H1 (cell line): ENCODE measurements at regions not wholly inside any gene's neighbourhood (a gene's known extent, or its start where the extent isn't known, plus 50 kb on each side); places are given as distances from the start of the nearest gene placed in this dataset.

Experiments used
- CTCF ChIA-PET: fragments of 300-600 bp; sonication (Branson Sonifier 250); formaldehyde crosslinking; loops from one replicate; lab custom pipeline; 2021; ENCODE audit not compliant: partially characterized antibody; lab: Charles Lee
- POLR2A ChIA-PET: fragments of 300-600 bp; sonication (Branson Sonifier 250); formaldehyde crosslinking; loops from one replicate; lab custom pipeline; 2021; ENCODE audit warnings: inconsistent platforms; ENCODE audit not compliant: partially characterized antibody; lab: Charles Lee
- DNase-seq, 2 experiments: peaks; one replicate each; pipeline versions ENCODE4 v3.0.0 to v3.0.0-alpha.2; 2010 to 2022; ENCODE audit warnings: low spot score in 2 of 2, low read depth in 1 of 2, mixed read lengths in 1 of 2
- FAIRE-seq: peaks from 2 replicates; lab custom pipeline; 2011; peaks lifted over from hg19 to GRCh38; lab: Jason Lieb, UNC
- H2AFZ ChIP-seq: 2 replicates; pipeline ENCODE4 v1.8.1; 2012; ENCODE audit warnings: low read length, inconsistent platforms
- H2AK5ac ChIP-seq: 2 replicates; pipeline ENCODE4 v1.6.1; 2013; ENCODE audit warnings: low read depth, low read length
- H2BK120ac ChIP-seq: replicated peaks from 2 replicates; pipeline ENCODE3; 2013; ENCODE audit warnings: low read depth, low read length, inconsistent platforms
- H2BK12ac ChIP-seq: 2 replicates; pipeline ENCODE4 v1.6.1; 2013; ENCODE audit warnings: low read depth, low read length
- H2BK15ac ChIP-seq: 2 replicates; pipeline ENCODE4 v1.6.1; 2013; ENCODE audit warnings: low read length
- H2BK20ac ChIP-seq: 2 replicates; pipeline ENCODE4 v1.6.1; 2013; ENCODE audit warnings: low read length
- H2BK5ac ChIP-seq: 2 replicates; pipeline ENCODE4 v1.6.1; 2013; ENCODE audit warnings: low read depth, low read length
- H3K14ac ChIP-seq: 2 replicates; pipeline ENCODE4 v1.6.1; 2013; ENCODE audit warnings: inconsistent platforms; ENCODE audit not compliant: insufficient read length
- H3K18ac ChIP-seq: 2 replicates; pipeline ENCODE4 v1.6.1; 2013; ENCODE audit warnings: low read length; ENCODE audit errors: extremely low read depth
- H3K23ac ChIP-seq: 2 replicates; pipeline ENCODE4 v1.6.1; 2013; ENCODE audit warnings: inconsistent platforms; ENCODE audit not compliant: insufficient read length
- H3K23me2 ChIP-seq: 2 replicates; pipeline ENCODE4 v1.6.1; 2013; ENCODE audit warnings: low read depth, low read length
- H3K27ac ChIP-seq: 2 replicates; pipeline ENCODE4 v1.6.1; 2011; ENCODE audit warnings: low read depth, low read length, inconsistent platforms
- H3K27me3 ChIP-seq, 4 experiments: replicated peaks in 1 of 4; 1 replicate in 1 of 4; 2 replicates in 3 of 4; pipeline versions ENCODE4 v1.6.1 to v1.8.1; 2011 to 2013; ENCODE audit warnings: low read length in 3 of 4, mild to moderate bottlenecking in 3 of 4, inconsistent platforms in 2 of 4, mixed read lengths in 2 of 4, moderate library complexity in 1 of 4; ENCODE audit not compliant: control insufficient read depth in 3 of 4, insufficient read depth in 3 of 4; ENCODE audit errors: extremely low read depth in 1 of 4
- H3K36me3 ChIP-seq, 4 experiments: 2 replicates each; pipeline versions ENCODE4 v1.6.1 to v1.8.1; 2011 to 2013; ENCODE audit warnings: mild to moderate bottlenecking in 4 of 4, low read length in 3 of 4, moderate library complexity in 2 of 4, control low read depth in 1 of 4, inconsistent platforms in 1 of 4; ENCODE audit not compliant: insufficient read depth in 4 of 4, control insufficient read depth in 2 of 4
- H3K4ac ChIP-seq: replicated peaks from 2 replicates; pipeline ENCODE3; 2013; ENCODE audit warnings: low read length, low read depth, mixed read lengths, inconsistent platforms; ENCODE audit not compliant: insufficient read length
- H3K4me1 ChIP-seq, 4 experiments: replicated peaks in 1 of 4; 1 replicate in 1 of 4; 2 replicates in 3 of 4; pipeline versions ENCODE4 v1.6.1 to v1.8.1; 2011 to 2013; ENCODE audit warnings: low read length in 3 of 4, inconsistent platforms in 2 of 4, mixed read lengths in 1 of 4; ENCODE audit not compliant: insufficient read depth in 4 of 4, control insufficient read depth in 3 of 4
- H3K4me2 ChIP-seq, 2 experiments: 2 replicates each; pipeline versions ENCODE4 v1.6.1 to v1.8.1; 2011 to 2013; ENCODE audit warnings: low read depth in 2 of 2, low read length in 2 of 2, control low read depth in 1 of 2, inconsistent platforms in 1 of 2, mild to moderate bottlenecking in 1 of 2; ENCODE audit not compliant: insufficient read depth in 1 of 2
- H3K4me3 ChIP-seq, 4 experiments: fragments of 200-600, 300-600 bp in 1 of 4; sonication (generic), shearing (Covaris generic), sonication (Bioruptor Twin) in 1 of 4; 2 replicates each; pipeline versions ENCODE4 v1.5.1 to v1.8.1; 2011 to 2016; ENCODE audit warnings: low read length in 4 of 4, low read depth in 3 of 4, control low read depth in 2 of 4, inconsistent platforms in 2 of 4, mild to moderate bottlenecking in 2 of 4, mixed read lengths in 1 of 4, moderate library complexity in 1 of 4; ENCODE audit not compliant: insufficient read depth in 2 of 4; ENCODE audit errors: extremely low read depth in 1 of 4
- H3K56ac ChIP-seq: replicated peaks from 2 replicates; pipeline ENCODE3; 2013; ENCODE audit warnings: low read depth, mild to moderate bottlenecking, mixed read lengths, low read length, inconsistent platforms; ENCODE audit not compliant: insufficient read length
- H3K79me1 ChIP-seq: 2 replicates; pipeline ENCODE4 v1.6.1; 2013; ENCODE audit warnings: low read depth, low read length, control low read depth
- H3K79me2 ChIP-seq, 2 experiments: 2 replicates each; pipeline versions ENCODE4 v1.6.1 to v1.8.1; 2012 to 2013; ENCODE audit warnings: low read length in 2 of 2, mild to moderate bottlenecking in 2 of 2, inconsistent platforms in 1 of 2; ENCODE audit not compliant: insufficient read depth in 2 of 2, control insufficient read depth in 1 of 2
- H3K9ac ChIP-seq, 4 experiments: replicated peaks in 1 of 4; 1 replicate in 1 of 4; 2 replicates in 3 of 4; pipeline versions ENCODE4 v1.6.1 to v1.8.1; 2011 to 2013; ENCODE audit warnings: low read depth in 3 of 4, low read length in 3 of 4, control low read depth in 2 of 4, mild to moderate bottlenecking in 2 of 4, moderate library complexity in 2 of 4, inconsistent platforms in 1 of 4; ENCODE audit errors: extremely low read depth in 1 of 4
- H3K9me3 ChIP-seq, 2 experiments: 2 replicates each; pipeline versions ENCODE4 v1.6.1 to v1.8.1; 2012 to 2013; ENCODE audit warnings: mild to moderate bottlenecking in 2 of 2, moderate library complexity in 2 of 2, control low read depth in 1 of 2, inconsistent platforms in 1 of 2, low read depth in 1 of 2, low read length in 1 of 2, mixed read lengths in 1 of 2; ENCODE audit not compliant: insufficient read depth in 2 of 2
- H4K20me1 ChIP-seq, 2 experiments: replicated peaks in 1 of 2; 2 replicates each; pipeline versions ENCODE3 to v1.8.1; 2011 to 2013; ENCODE audit warnings: inconsistent platforms in 2 of 2, low read length in 2 of 2, mild to moderate bottlenecking in 1 of 2; ENCODE audit not compliant: insufficient read depth in 2 of 2, control insufficient read depth in 1 of 2
- H4K5ac ChIP-seq: 2 replicates; pipeline ENCODE4 v1.6.1; 2013; ENCODE audit warnings: low read length, low read depth, mixed read lengths, inconsistent platforms; ENCODE audit not compliant: insufficient read length
- H4K8ac ChIP-seq: 2 replicates; pipeline ENCODE4 v1.8.0; 2013; ENCODE audit warnings: mild to moderate bottlenecking, moderate library complexity, low read length, inconsistent platforms; ENCODE audit not compliant: insufficient read depth; ENCODE audit errors: extremely low read depth
- H4K91ac ChIP-seq: replicated peaks from 2 replicates; pipeline ENCODE3; 2013; ENCODE audit warnings: low read length, mixed read lengths, inconsistent platforms; ENCODE audit not compliant: insufficient read length
- KDM1A ChIP-seq: fragments of 200-600, 300-600 bp; sonication (generic); IDR thresholded peaks from 2 replicates; pipeline ENCODE4 v1.7.1; 2016; ENCODE audit warnings: mild to moderate bottlenecking, low read length, borderline replicate concordance
- WGBS, 2 experiments: shearing (Covaris generic) in 1 of 2; methylation state at CpG; one replicate each; pipeline versions ENCODE4 v1.1.6 to v1.1.7; 2013 to 2015; ENCODE audit warnings: low lambda C conversion rate in 2 of 2, mixed read lengths in 2 of 2, inconsistent platforms in 1 of 2, low coverage in 1 of 2, missing lambda C conversion rate in 1 of 2; ENCODE audit not compliant: insufficient replicate concordance in 2 of 2, insufficient coverage in 1 of 2, insufficient read length in 1 of 2; ENCODE audit errors: extremely low coverage in 1 of 2, missing lambda C conversion rate in 1 of 2; 5-methylcytosine and 5-hydroxymethylcytosine counted together

GRCh38 chr3:191120447-191121298 lies 78.4 kb upstream of the OSTN start:
- no peaks in the 10 kb centered on the region for H3K4me1 ChIP-seq
- H3K27ac ChIP-seq = no peak overlapping the region
- no peaks in the 10 kb centered on the region for H3K27me3 ChIP-seq
- no peak overlapping the region for H3K56ac ChIP-seq
- FAIRE-seq (no peak), DNase-seq (no peak)
- 95% methylated on average over 2 of the region's 2 CpGs; no CpG with 5 or more reads in 1 of the 2 experiments for WGBS, 2 experiments
- H4K91ac ChIP-seq = no peak overlapping the region
- H4K5ac ChIP-seq = no peak overlapping the region
- POLR2A ChIA-PET = no interaction called here
- H2BK20ac ChIP-seq = no peak overlapping the region
- H3K18ac ChIP-seq = no peak overlapping the region
- no peak overlapping the region for H2BK120ac ChIP-seq
- no peak overlapping the region for H4K8ac ChIP-seq
- CTCF ChIA-PET = no interaction called here
- no peak overlapping the region for H3K23ac ChIP-seq
- no peak overlapping the region for H2BK12ac ChIP-seq
- no peak overlapping the region for H3K9ac ChIP-seq
- no peak overlapping the region for H3K14ac ChIP-seq
- no peaks in the 10 kb centered on the region for H3K36me3 ChIP-seq
- H3K23me2 ChIP-seq = no peaks in the 10 kb centered on the region; the same call in 1 of the 2 replicates
- no peak overlapping the region for H3K4ac ChIP-seq
- no peak overlapping the region for H2BK15ac ChIP-seq
- no peaks in the 10 kb centered on the region for H4K20me1 ChIP-seq
- H3K4me2 ChIP-seq = no peak overlapping the region
- no peak overlapping the region for H2BK5ac ChIP-seq
- TF ChIP-seq KDM1A = no peak
- H2AK5ac ChIP-seq = no peak overlapping the region
- H3K4me3 ChIP-seq = no peak overlapping the region
- peaks cover 0 to 10% of the 10 kb centered on the region in 2 experiments; a peak in 1 of 4 replicates for H3K9me3 ChIP-seq
- H3K79me2 ChIP-seq = no peaks in the 10 kb centered on the region
- H3K79me1 ChIP-seq = no peaks in the 10 kb centered on the region
- no peak overlapping the region for H2AFZ ChIP-seq
